CD4-positive, alpha-beta T cell (primary cell): ENCODE measurements at regions not wholly inside any gene's neighbourhood (a gene's known extent, or its start where the extent isn't known, plus 50 kb on each side); places are given as distances from the start of the nearest gene placed in this dataset.

Experiments used
- ATAC-seq: fragments of 200-7000 bp; cut with Tn5 transposase; one replicate; pipeline ENCODE4 v1.10.0; 2022; ENCODE audit warnings: mild to moderate bottlenecking; ENCODE audit not compliant: poor library complexity
- CTCF ChIA-PET: fragments of 350-600 bp; sonication (Branson Sonifier 250); formaldehyde crosslinking; loops from one replicate; lab custom pipeline; 2021; ENCODE audit warnings: antibody characterized with exemption, inconsistent platforms; lab: Charles Lee
- POLR2A ChIA-PET: fragments of 350-600 bp; sonication (Branson Sonifier 250); formaldehyde crosslinking; loops from one replicate; lab custom pipeline; 2021; ENCODE audit warnings: antibody characterized with exemption, inconsistent platforms; lab: Charles Lee
- DNase-seq, 14 experiments: peaks; one replicate each; pipeline ENCODE4 v3.0.0-alpha.2; 2013 to 2020; ENCODE audit warnings: mixed read lengths in 2 of 14
- H3K27ac ChIP-seq, 2 donors: one replicate each; pipeline versions ENCODE4 v1.5.1 to v1.7.0; 2013; ENCODE audit warnings: low read length in 2 of 2, low read depth in 1 of 2, mild to moderate bottlenecking in 1 of 2
- H3K27me3 ChIP-seq, 2 experiments: 1 replicate in 1 of 2; 2 replicates in 1 of 2; pipeline versions ENCODE4 v1.6.1 to v1.7.0; 2013; ENCODE audit warnings: low read length in 2 of 2, control low read depth in 1 of 2, mild to moderate bottlenecking in 1 of 2, moderate library complexity in 1 of 2; ENCODE audit not compliant: insufficient read depth in 2 of 2, control insufficient read depth in 1 of 2
- H3K36me3 ChIP-seq: one replicate; pipeline ENCODE4 v1.6.1; 2013; ENCODE audit warnings: low read length, control low read depth; ENCODE audit not compliant: insufficient read depth
- H3K4me1 ChIP-seq: one replicate; pipeline ENCODE4 v1.6.1; 2013; ENCODE audit warnings: low read length, control low read depth; ENCODE audit not compliant: insufficient read depth
- H3K4me3 ChIP-seq: one replicate; pipeline ENCODE4 v1.5.1; 2013; ENCODE audit warnings: mild to moderate bottlenecking, low read length, moderate library complexity
- H3K9me3 ChIP-seq, 2 experiments: 1 replicate in 1 of 2; 2 replicates in 1 of 2; pipeline versions ENCODE4 v1.6.1 to v1.7.0; 2013; ENCODE audit warnings: low read length in 2 of 2, mild to moderate bottlenecking in 2 of 2, control low read depth in 1 of 2, moderate library complexity in 1 of 2; ENCODE audit not compliant: control insufficient read depth in 1 of 2, insufficient read depth in 1 of 2
- H3K27ac Mint-ChIP-seq: one replicate; pipeline ENCODE4 v1.8.0; 2020; ENCODE audit warnings: mixed read lengths
- H3K27me3 Mint-ChIP-seq: one replicate; pipeline ENCODE4 v1.8.0; 2021; ENCODE audit warnings: mixed read lengths
- H3K36me3 Mint-ChIP-seq: one replicate; pipeline ENCODE4 v1.8.0; 2021; ENCODE audit warnings: low read depth, mixed read lengths
- H3K4me1 Mint-ChIP-seq: one replicate; pipeline ENCODE4 v1.8.0; 2021; ENCODE audit warnings: low read depth, mixed read lengths
- H3K4me3 Mint-ChIP-seq: one replicate; pipeline ENCODE4 v1.8.0; 2020; ENCODE audit warnings: mild to moderate bottlenecking, mixed read lengths
- H3K9me3 Mint-ChIP-seq: one replicate; pipeline ENCODE4 v1.8.0; 2020; ENCODE audit warnings: mixed read lengths
- intact Hi-C, 2 experiments: fragments of 100-400 bp; cut with DNase I in 1 of 2; cut with micrococcal nuclease in 1 of 2; formaldehyde crosslinking; loops; one replicate each; pipeline versions ENCODE4 v1.15.1 to v1.9.0; 2023 to 2025; cut with DNase I, micrococcal nuclease
- TF ChIP-seq, protein P1 (sequence below): fragments of 200-600 bp; IDR thresholded peaks from one replicate; pipeline ENCODE4 v1.8.0; 2022; ENCODE audit warnings: antibody characterized with exemption, mild to moderate bottlenecking

DNA sequence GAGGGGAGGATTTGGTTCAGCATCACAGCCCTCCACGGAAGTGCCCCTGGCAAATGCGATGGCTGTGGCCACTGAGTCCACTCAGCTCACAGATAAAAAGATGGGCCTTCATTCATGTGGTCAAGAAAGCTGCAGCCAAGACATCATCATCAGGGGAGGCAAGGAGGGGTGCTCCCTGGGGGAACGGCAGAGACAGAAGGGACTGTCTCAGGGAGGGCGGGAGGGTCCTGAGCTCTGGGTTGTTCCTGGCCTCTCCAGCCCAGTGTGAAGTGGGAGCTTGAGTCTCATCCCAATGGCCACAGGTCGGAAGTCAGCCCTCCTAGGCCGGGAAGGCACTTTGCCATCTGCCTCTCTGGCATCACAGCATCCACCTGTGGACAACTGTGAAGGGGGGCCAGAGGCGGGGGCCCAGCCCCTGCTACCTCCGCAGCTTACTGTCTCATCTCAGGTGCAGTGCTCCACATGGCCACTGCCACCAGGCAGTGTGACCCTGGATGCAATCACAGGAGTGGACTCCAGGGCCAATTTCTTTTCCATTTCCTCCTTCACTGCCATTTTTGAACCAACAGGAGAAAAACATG is 137.8 kb upstream of the SOX1 start:
- Mint-ChIP-seq H3K27me3 (no peaks in the 10 kb centered on the region), H3K4me1 (no peaks in the 10 kb centered on the region), H3K9me3 (peaks cover 8% of the 10 kb centered on the region), H3K27ac (no peak overlapping the region), H3K4me3 (no peak overlapping the region), H3K36me3 (no peaks in the 10 kb centered on the region)
- Histone ChIP-seq H3K27ac (no peak overlapping the region), H3K9me3 (peaks cover 6 to 17% of the 10 kb centered on the region in 2 experiments), H3K4me1 (no peaks in the 10 kb centered on the region), H3K36me3 (no peaks in the 10 kb centered on the region), H3K4me3 (no peak overlapping the region), H3K27me3 (no peaks in the 10 kb centered on the region)
- no peak for ATAC-seq
- ChIA-PET POLR2A (no interaction called here), CTCF (no interaction called here)
- TF ChIP-seq, protein P1, sequence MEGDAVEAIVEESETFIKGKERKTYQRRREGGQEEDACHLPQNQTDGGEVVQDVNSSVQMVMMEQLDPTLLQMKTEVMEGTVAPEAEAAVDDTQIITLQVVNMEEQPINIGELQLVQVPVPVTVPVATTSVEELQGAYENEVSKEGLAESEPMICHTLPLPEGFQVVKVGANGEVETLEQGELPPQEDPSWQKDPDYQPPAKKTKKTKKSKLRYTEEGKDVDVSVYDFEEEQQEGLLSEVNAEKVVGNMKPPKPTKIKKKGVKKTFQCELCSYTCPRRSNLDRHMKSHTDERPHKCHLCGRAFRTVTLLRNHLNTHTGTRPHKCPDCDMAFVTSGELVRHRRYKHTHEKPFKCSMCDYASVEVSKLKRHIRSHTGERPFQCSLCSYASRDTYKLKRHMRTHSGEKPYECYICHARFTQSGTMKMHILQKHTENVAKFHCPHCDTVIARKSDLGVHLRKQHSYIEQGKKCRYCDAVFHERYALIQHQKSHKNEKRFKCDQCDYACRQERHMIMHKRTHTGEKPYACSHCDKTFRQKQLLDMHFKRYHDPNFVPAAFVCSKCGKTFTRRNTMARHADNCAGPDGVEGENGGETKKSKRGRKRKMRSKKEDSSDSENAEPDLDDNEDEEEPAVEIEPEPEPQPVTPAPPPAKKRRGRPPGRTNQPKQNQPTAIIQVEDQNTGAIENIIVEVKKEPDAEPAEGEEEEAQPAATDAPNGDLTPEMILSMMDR, result no peak
- intact Hi-C loops, result no loop called here
- no peak for DNase-seq

DNA sequence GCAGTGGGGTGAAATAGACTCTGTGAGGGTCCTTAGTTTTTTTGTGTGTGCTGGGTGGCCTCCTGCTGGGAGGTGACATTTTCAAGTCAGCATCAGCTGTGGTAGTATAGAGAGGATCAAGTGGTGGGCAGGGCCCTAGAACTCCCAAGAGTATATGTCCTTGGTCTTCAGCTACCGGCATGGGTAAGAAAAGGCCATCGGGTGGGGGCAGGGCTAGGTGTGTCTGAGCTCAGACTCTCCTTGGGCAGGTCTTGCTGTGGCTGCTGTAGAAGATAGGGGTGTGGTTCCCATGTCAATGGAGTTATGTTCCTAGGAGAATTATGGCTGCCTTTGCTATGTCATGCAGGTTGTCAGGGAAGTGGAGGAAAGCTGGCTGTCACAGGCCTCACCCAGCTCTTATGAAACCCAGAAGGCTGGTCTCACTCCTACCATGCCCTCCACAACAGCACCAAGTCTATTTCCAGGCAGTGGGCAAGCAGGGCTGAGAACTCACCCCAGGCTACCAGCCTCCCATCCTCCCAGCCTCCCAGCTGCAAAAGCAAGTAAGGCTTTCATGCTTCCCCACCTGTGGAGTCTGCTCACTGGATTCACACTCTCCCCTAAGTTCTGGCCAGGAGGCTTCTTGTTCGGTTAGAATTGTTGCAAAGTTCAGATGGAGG is 130.6 kb upstream of the SOX1 start:
- DNase-seq (no peak), ATAC-seq (no peak)
- Mint-ChIP-seq H3K27me3 (peaks cover 22% of the 10 kb centered on the region), H3K9me3 (peaks cover 8% of the 10 kb centered on the region), H3K4me1 (no peaks in the 10 kb centered on the region), H3K36me3 (no peaks in the 10 kb centered on the region), H3K4me3 (no peak overlapping the region), H3K27ac (no peak overlapping the region)
- POLR2A ChIA-PET, result no interaction called here
- CTCF ChIA-PET, result no interaction called here
- peaks cover 0 to 4% of the 10 kb centered on the region in 2 experiments for H3K27me3 ChIP-seq
- no peaks in the 10 kb centered on the region for H3K4me1 ChIP-seq
- H3K9me3 ChIP-seq, result peaks cover 6 to 8% of the 10 kb centered on the region in 2 experiments
- no peaks in the 10 kb centered on the region for H3K36me3 ChIP-seq
- intact Hi-C loops, result no loop called here
- no peak overlapping the region for H3K4me3 ChIP-seq
- TF ChIP-seq, protein P1, result no peak
- H3K27ac ChIP-seq, result no peak overlapping the region

DNA sequence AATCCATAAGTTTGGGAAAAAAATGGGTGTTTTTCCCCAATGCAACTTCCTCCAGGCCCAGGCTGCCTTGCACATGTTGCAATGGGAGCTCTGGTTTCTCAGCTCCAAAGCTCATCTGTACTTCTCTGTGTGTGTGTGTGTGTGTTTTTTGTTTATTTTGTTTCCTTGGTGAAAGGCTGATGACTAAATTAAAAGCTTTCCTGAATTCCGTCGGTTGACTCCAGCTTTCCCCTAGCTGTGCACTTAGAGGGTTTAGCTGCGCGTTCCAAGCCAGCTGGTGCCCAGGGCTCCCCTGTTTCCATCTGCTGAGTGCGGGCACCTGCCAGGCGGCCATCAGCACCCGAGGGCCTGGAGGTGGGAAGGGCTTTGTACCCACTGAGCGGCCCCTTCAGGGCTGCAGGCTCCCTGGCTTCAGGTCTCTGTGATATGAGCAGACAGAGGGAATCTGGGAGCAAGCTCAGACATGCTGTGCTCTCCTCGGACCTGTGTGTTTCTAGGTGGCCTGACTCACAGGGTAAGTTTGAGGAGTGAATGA is 129.1 kb upstream of the SOX1 start:
- no peaks in the 10 kb centered on the region for H3K4me1 ChIP-seq
- H3K4me3 ChIP-seq, result no peak overlapping the region
- H3K27me3 ChIP-seq, result peaks cover 0 to 4% of the 10 kb centered on the region in 2 experiments
- H3K9me3 ChIP-seq, result peaks cover 4 to 12% of the 10 kb centered on the region in 2 experiments
- peaks cover 32% of the 10 kb centered on the region for H3K27me3 Mint-ChIP-seq
- ChIA-PET POLR2A (no interaction called here), CTCF (no interaction called here)
- H3K36me3 ChIP-seq, result no peaks in the 10 kb centered on the region
- H3K36me3 Mint-ChIP-seq, result no peaks in the 10 kb centered on the region
- H3K27ac Mint-ChIP-seq, result no peak overlapping the region
- DNase-seq (no peak), ATAC-seq (no peak)
- TF ChIP-seq, protein P1, result no peak
- intact Hi-C loops, result no loop called here
- H3K4me3 Mint-ChIP-seq, result no peak overlapping the region
- no peak overlapping the region for H3K27ac ChIP-seq
- no peaks in the 10 kb centered on the region for H3K4me1 Mint-ChIP-seq
- H3K9me3 Mint-ChIP-seq, result peaks cover 2% of the 10 kb centered on the region
